Pons (tissue), 1 donor: ENCODE measurements at regions not wholly inside any gene's neighbourhood (a gene's known extent, or its start where the extent isn't known, plus 50 kb on each side); places are given as distances from the start of the nearest gene placed in this dataset.
A peak's percentile ranks its signal among the peaks of the same experiment; 100 is the strongest.
"Not testable (repeated sequence)": the region's sequence is repeated elsewhere in the genome, so short reads cannot be mapped to it uniquely, and the experiment has no call there.

Experiments used
- DNase-seq: peaks from one replicate; pipeline ENCODE4 v3.0.0-alpha.2; 2016; ENCODE audit warnings: low spot score

GRCh38 chr5:120817044-120817985, 353.2 kb downstream of the PRR16 start:
- no peak for DNase-seq

DNA sequence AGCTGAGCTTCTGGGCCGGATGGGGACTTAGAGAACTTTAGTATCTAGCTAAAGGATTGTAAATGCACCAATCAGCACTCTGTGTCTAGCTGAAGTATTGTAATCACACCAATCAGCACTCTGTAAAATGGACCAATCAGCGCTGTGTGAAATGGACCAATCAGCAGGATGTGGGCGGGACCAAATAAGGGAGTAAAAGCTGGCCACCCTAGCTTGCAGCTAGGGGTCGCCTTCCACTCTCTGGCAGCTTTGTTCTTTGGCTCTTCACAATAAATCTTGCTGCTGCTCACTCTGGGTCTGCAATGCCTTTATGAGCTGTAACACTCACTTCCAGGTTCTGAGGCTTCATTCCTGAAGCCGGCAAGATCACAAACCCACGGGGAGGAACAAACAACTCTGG, 354.0 kb downstream of the PRR16 start:
- DNase-seq, result no peak

DNA sequence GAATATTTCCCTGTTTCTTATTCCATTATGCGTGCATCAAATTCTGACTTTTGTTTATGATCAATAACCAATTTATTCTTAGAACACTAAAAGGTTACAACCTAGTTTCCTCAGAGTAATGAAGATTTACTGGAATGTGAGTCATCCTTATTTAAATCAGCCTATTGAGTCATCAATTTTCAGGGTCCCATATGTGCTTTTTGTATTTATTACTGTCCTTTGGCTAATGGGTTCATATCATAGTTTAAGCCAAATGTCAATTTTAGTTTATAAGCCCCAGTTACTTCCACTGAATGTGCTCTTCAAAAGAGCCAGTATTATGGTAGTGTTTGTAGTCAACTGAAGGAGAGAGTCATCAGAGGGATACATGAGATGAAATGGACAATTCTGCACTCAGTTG, 359.2 kb downstream of the PRR16 start:
- no peak for DNase-seq

GRCh38 chr5:120831646-120832045, 367.5 kb downstream of the PRR16 start:
- not testable (repeated sequence) for DNase-seq

DNA sequence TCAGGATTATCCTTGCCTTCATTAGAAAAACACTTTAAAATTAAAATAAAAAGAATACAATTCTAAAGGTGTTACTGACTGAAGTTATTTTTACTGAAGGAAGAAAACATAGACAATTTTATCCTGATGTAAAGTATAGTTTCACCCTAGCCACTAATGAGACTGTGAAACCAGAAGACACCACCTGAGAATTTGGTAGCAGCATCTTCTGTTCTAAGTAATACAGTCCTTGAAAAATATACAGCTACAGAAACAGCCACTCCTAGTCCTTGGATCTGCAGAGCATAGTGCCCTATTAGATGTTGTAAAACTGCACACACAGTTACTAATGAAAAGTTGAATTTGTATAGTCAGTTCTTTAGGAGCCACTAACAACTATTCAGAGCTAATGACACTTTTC, 377.7 kb downstream of the PRR16 start:
- no peak for DNase-seq

DNA sequence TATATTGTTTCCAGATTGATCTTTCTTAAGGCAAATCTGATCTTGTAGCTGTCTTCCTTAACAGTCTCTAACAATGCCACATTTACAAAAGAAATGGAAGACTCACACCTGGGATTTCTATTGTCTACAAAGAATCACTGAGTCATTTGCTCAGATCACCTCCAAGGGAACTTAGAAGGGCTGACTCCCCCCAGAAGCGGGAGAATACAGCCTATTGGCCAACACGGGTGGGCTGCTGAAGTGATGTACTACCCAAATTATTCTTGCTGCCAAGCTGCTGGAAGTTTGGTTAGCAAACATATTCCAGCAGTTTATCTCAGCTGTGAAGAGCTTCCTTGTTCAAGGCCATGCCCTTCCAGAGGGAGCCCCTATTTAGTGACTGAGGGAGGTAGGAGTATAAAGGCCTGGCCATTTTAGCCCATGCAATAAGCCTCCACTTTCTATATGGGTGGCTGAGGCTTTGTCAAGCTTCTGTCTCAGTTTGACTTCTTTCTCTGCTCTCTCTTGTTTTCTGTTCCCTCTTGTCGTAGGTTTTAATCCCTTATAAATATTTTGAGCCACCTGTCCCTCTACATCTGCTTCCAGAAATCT, 379.4 kb downstream of the PRR16 start:
- no peak for DNase-seq

DNA sequence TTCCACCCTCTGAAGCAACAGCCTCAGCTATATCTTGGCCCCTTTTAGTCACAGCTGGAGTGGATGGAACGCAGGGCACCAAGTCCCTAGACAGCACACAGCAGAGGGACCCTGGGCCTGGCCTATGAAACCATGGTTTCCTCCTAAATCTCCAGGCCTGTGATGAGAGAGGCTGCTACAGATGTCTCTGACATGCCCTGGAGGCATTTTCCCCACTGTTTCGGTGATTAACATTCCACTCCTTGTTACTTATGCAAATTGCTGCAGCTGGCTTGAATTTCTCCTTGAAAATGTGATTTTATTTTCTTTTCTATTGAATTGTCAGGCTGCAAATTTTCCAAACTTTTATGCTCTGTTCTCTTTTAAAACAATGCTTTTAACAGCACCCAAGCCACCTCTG, 384.8 kb downstream of the PRR16 start:
- DNase-seq, result no peak

DNA sequence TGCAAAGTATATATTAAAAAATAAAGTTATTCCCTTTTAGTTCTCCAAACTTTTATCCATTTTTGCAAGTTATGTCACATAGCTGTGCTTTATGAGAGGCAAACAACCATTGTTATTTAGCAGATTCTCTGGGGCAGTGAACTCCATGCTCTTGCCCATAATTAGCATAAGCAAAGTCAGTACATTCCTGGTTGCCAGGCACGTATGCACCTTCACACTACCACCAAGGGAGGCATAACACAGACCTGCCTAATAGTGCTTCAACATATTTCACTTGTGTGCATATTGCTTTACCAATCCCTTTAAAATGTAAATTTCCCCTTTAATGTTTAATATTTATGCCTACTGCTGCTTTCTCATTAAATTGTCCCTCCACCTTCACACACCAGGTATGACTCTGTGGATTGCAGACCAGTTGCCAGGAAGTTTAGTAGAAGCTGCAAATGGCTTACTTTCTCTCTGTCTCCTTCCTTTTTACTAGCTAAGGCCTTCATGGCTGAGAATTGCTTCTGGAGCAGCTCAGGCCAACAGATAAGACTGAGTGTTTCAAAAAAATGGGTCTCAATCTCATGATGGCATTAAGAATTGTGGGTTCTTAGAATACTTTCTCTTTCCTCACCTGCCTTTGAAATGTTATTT, 388.2 kb downstream of the PRR16 start:
- no peak for DNase-seq

DNA sequence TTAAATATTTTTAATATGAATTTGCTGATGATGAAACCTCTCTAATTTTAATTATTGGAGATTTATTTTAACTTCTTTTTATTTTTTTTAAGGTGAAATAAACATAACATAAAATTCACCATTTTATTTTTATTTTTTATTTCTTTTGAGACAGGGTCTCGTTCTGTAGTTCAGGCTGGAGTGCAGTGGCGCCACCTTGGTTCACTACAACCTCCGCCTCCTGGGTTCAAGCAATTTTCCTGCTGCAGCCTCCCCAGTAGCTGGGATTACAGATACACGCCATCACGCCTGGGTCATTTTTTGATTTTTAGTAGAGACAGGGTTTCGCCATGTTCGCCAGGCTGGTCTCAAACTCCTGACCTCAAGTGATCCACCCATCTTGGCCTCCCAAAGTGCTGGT, 402.9 kb downstream of the PRR16 start:
- DNase-seq, result no peak

DNA sequence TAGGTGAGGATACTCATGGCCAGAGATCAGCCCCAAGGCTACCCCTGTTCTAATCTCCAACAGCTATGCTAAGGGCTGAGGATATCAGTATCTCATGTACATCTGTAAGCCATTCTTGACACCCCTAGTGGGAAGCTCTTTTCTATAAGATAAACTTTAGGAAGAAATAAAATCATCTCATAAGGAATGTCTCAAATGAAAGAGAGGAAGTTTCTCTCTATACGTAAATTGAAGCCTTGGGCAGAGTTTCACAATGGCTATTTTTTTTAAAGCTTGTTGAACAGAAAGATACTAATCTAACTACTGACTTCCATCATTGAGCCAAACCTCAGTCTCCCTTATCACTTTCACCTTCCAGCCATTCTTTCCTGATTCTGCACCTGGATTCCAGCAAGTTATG, 405.7 kb downstream of the PRR16 start:
- DNase-seq, result no peak

GRCh38 chr5:120872297-120872696, 408.2 kb downstream of the PRR16 start:
- DNase-seq, result no peak

DNA sequence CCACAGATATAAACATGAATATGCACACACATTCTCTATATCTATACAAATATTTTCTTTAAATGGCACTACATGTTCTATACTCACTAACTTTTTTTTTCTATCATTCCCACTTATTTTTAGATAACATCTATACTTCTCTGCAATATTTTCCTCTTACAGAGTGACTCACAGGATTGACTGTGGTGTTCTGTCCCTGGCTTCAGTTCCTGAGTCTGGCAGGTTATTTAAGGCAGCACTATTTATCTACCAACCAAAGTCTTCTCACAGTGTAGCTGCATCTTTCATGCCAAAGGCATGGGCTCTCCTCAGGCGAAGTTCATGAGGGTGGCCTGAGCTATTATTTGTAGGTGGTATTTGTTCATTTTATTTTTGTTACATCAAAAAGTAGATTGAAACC, 409.0 kb downstream of the PRR16 start:
- DNase-seq, result peak; percentile 24

- no peak for DNase-seq
Observed at GRCh38 chr5:120874081-120874862, 410.2 kb downstream of the PRR16 start.

DNA sequence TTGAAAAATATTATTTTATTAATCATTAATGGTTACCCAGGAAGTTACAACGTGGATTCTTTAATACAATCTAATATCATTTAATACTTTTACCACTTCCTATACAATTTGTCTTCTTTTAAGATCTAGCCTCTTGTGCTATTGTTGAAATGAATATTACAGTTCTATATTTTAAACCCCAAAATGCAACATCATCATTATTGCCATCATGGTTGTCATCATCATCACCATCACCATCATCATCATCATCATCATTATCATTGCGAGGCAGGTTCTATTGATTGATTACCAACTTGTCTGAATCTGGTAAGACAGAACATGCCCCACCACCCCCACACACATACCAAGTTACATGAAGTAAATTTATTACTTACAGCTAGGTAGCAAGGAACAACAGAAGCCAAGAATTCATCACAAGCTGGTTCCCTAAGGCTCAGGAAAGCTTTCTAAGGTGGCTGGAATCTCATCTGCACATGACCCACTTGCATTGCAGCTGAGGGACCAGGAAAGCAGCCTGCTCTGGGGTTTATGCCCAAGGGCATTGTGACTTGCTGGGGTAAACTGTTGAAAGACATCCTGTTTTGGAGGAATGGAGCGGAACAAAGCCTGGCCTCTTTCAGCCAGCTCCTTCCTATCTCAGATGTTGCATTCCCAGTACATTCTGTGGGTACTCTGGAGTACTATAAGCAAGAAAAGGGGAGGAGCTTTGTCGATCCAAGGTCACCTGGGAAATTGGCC, 418.1 kb downstream of the PRR16 start:
- no peak for DNase-seq

- DNase-seq, result no peak
Observed at GRCh38 chr5:120886351-120886860, 422.3 kb downstream of the PRR16 start.

GRCh38 chr5:120895660-120896059, 431.6 kb downstream of the PRR16 start:
- no peak for DNase-seq

DNA sequence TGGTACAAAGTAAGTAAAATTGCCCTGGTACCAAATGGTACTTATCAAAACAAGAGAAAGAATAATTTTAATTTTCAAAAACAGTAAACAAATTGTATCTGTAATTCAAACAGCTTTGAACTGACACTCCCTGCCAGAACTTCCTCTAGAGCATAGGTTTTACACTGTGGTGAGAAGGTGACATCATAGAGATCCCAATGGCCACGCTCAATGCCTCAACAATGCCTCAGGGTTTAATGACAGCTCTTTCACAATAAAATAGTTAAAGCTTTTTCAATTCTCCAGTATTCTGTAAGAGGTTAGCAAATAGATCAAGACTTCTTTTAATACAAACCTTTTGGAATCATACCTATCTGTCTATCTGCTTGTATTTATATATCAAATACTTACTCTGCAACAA, 437.1 kb downstream of the PRR16 start:
- DNase-seq, result no peak

DNA sequence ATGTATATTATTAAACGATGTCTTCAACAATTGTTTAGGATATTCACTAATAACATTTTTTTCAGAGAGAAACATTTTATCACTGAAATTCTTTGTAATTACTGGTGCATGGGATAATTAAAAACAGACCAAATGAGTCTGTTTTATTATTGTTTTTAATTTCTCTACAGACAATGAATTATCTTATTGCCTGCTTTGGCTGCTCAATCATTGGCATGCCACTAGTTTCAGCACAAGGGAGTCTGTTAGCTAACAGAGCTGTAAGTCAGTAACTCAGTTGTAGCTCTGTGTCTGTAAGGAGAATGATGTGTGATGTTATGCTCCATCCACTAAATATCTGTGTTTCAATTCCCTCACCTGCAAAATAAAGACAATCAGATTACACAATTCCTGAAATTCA, 443.9 kb downstream of the PRR16 start:
- DNase-seq, result no peak

DNA sequence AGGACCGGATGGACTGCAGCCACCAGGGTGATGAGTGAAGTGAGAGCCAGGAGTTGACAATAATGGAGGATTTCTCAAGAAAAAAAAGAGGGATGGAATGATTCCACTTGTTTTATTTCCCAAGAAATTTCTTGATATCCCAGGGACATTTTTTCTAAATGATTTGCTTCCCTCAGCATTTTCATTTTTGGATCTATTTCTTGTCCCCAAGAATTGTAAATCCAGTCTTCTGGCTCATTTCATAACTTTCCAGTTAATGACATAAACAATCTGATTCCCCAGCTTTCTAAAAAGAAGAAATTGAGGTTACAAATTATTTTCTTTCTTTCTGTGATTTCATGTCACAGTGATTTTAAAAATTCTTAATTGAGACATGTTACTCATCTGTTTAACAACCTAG, 446.5 kb downstream of the PRR16 start:
- DNase-seq, result no peak

DNA sequence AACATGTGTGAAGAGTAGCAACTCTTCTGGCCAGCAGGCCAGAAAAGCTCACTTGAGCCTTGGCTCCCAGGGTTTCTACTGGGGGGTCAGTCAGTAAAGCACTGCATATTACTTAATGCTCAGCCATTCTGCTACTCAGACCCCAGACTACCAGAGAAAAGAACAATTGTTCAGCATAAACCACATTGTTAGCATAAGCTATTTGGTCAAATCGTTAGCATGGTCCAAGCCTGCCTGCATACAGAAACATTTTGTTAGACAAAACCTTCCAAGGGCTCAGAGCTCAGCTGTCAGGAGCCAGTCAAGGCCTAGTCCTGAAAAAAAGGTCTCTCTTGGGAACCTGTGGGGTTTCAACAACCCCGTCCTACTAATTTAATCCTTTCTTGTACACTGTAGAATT, 449.3 kb downstream of the PRR16 start:
- no peak for DNase-seq

DNA sequence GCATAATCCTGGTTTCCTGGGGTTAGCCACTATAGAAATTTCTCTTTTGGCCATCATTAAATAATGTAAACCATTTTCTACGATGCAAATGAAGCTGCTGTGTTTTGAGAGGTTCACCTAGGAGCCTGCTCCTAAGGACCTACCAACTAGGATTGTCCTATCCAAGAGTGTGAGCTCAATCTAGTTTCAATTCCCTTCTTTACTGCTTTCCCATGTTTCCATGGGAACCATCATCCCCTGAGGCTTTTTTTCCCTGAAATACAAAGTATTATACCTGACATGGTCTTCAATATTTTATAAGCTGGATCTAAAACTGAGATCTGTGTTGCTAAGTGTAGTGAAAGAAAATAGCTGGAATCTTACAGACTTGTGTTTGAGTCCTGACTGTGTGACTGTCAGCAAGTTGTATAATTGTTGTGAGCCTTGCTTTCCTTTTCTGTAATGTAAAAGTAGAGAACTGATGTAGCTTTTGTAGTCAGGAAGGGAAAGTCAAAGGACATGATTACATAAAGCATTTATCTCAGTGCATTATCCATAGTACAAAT, 453.2 kb downstream of the PRR16 start:
- DNase-seq, result no peak
